GM18951 (cell line): ENCODE measurements at regions not wholly inside any gene's neighbourhood (a gene's known extent, or its start where the extent isn't known, plus 50 kb on each side); places are given as distances from the start of the nearest gene placed in this dataset.

ENCODE experiments used
- POLR2A ChIP-seq: IDR thresholded peaks from 4 replicates; pipeline ENCODE4 v1.6.1; 2011; ENCODE audit warnings: mild to moderate bottlenecking; ENCODE audit not compliant: insufficient read length, insufficient read depth; ENCODE audit errors: extremely low read depth
- in situ Hi-C: fragments of 300-500 bp; cut with MboI; formaldehyde crosslinking; loops from one replicate; pipeline ENCODE4 v1.12.0; 2022; ENCODE audit warnings: low sequenced_read_pairs, mixed read lengths, inconsistent platforms; ENCODE audit not compliant: unreplicated experiment

- in situ Hi-C loops, result no loop called here
Observed at GRCh38 chr2:8622199-8622911, 59.5 kb upstream of the ID2 start.

GRCh38 chr2:8622924-8623465 lies 58.9 kb upstream of the ID2 start:
- in situ Hi-C loops, result no loop called here
- TF ChIP-seq POLR2A, result no peak

More at GRCh38 chr2:8622199-8622911, 59.5 kb upstream of the ID2 start:
- no peak for TF ChIP-seq POLR2A

GRCh38 chr2:8623576-8623957 lies 58.3 kb upstream of the ID2 start:
- in situ Hi-C loops, result no loop called here
- TF ChIP-seq POLR2A, result no peak

GRCh38 chr2:8623958-8624591 lies 57.8 kb upstream of the ID2 start:
- in situ Hi-C loops, result no loop called here
- TF ChIP-seq POLR2A, result no peak

GRCh38 chr2:8624855-8625398 lies 56.9 kb upstream of the ID2 start:
- in situ Hi-C loops, result no loop called here
- TF ChIP-seq POLR2A, result no peak

- TF ChIP-seq POLR2A, result no peak
- in situ Hi-C loops, result no loop called here
Observed at GRCh38 chr2:8625399-8626300, 56.2 kb upstream of the ID2 start.

- TF ChIP-seq POLR2A, result no peak
- in situ Hi-C loops, result no loop called here
Observed at GRCh38 chr2:8626572-8626971, 55.3 kb upstream of the ID2 start.

GRCh38 chr2:8627019-8627691 lies 54.7 kb upstream of the ID2 start:
- no peak for TF ChIP-seq POLR2A

GRCh38 chr2:8627692-8628085 lies 54.2 kb upstream of the ID2 start:
- in situ Hi-C loops, result no loop called here
- TF ChIP-seq POLR2A, result no peak

More at GRCh38 chr2:8627019-8627691, 54.7 kb upstream of the ID2 start:
- in situ Hi-C loops, result no loop called here

- in situ Hi-C loops, result no loop called here
- TF ChIP-seq POLR2A, result no peak
Observed at GRCh38 chr2:8628179-8628865, 53.5 kb upstream of the ID2 start.

GRCh38 chr2:8628866-8629209 lies 53.0 kb upstream of the ID2 start:
- in situ Hi-C loops, result no loop called here
- TF ChIP-seq POLR2A, result no peak

- in situ Hi-C loops, result no loop called here
- TF ChIP-seq POLR2A, result no peak
Observed at GRCh38 chr2:8629402-8629801, 52.5 kb upstream of the ID2 start.
